ENCODE measurements at regions not wholly inside any gene's neighbourhood (a gene's known extent, or its start where the extent isn't known, plus 50 kb on each side); places are given as distances from the start of the nearest gene placed in this dataset.
"Not testable (repeated sequence)": the region's sequence is repeated elsewhere in the genome, so short reads cannot be mapped to it uniquely, and the experiment has no call there.

- Histone ChIP-seq H3K27me3 (no peaks in the 10 kb centered on the region; the same call in 1 of the 2 replicates), H3K4me3 (ENCODE audit: low read depth, low read length) (no peak overlapping the region), H3K9me3 (no peaks in the 10 kb centered on the region), H3K4me1 (no peaks in the 10 kb centered on the region), H3K36me3 (no peaks in the 10 kb centered on the region)
- no peak for DNase-seq
- no peak for TF ChIP-seq CTCF (IDR thresholded peaks at IDR 0.05; ENCODE audit: low read depth, low read length)
Observed at GRCh38 chr6:20008131-20008530, 171.0 kb downstream of the ID4 start.

GRCh38 chr6:20013066-20013861 lies 176.1 kb downstream of the ID4 start:
- Histone ChIP-seq H3K36me3 (no peaks in the 10 kb centered on the region), H3K4me1 (no peaks in the 10 kb centered on the region), H3K27me3 (no peaks in the 10 kb centered on the region), H3K9me3 (no peaks in the 10 kb centered on the region), H3K4me3 (ENCODE audit: low read depth, low read length) (no peak overlapping the region)
- DNase-seq = no peak
- TF ChIP-seq CTCF (IDR thresholded peaks at IDR 0.05; ENCODE audit: low read depth, low read length) = no peak

GRCh38 chr6:20014508-20014907 lies 177.3 kb downstream of the ID4 start:
- no peak for TF ChIP-seq CTCF (IDR thresholded peaks at IDR 0.05; ENCODE audit: low read depth, low read length)
- Histone ChIP-seq H3K9me3 (no peaks in the 10 kb centered on the region), H3K4me3 (ENCODE audit: low read depth, low read length) (no peak overlapping the region), H3K27me3 (no peaks in the 10 kb centered on the region), H3K4me1 (no peaks in the 10 kb centered on the region), H3K36me3 (no peaks in the 10 kb centered on the region)
- DNase-seq = no peak

GRCh38 chr6:20020526-20020925 lies 183.4 kb downstream of the ID4 start:
- no peak for DNase-seq
- Histone ChIP-seq H3K27me3 (no peaks in the 10 kb centered on the region), H3K36me3 (no peaks in the 10 kb centered on the region), H3K4me3 (ENCODE audit: low read depth, low read length) (no peak overlapping the region), H3K9me3 (no peaks in the 10 kb centered on the region), H3K4me1 (no peaks in the 10 kb centered on the region)
- TF ChIP-seq CTCF (IDR thresholded peaks at IDR 0.05; ENCODE audit: low read depth, low read length) = no peak

- no peaks in the 10 kb centered on the region for H3K9me3 ChIP-seq
- H3K4me3 ChIP-seq (ENCODE audit: low read depth, low read length) = no peak overlapping the region
- no peaks in the 10 kb centered on the region for H3K4me1 ChIP-seq
Observed at GRCh38 chr6:20021795-20022194, 184.6 kb downstream of the ID4 start.

GRCh38 chr6:20023549-20024315 lies 186.6 kb downstream of the ID4 start:
- H3K9me3 ChIP-seq; H3K36me3 ChIP-seq; H3K27me3 ChIP-seq; DNase-seq; H3K4me1 ChIP-seq; H3K4me3 ChIP-seq (ENCODE audit: low read depth, low read length): not testable (repeated sequence)

More at GRCh38 chr6:20021795-20022194, 184.6 kb downstream of the ID4 start:
- no peaks in the 10 kb centered on the region for H3K27me3 ChIP-seq
- H3K36me3 ChIP-seq = no peaks in the 10 kb centered on the region
- no peak for TF ChIP-seq CTCF (IDR thresholded peaks at IDR 0.05; ENCODE audit: low read depth, low read length)
- no peak for DNase-seq
